ENCODE measurements at regions not wholly inside any gene's neighbourhood (a gene's known extent, or its start where the extent isn't known, plus 50 kb on each side); places are given as distances from the start of the nearest gene placed in this dataset.
"Not testable (repeated sequence)": the region's sequence is repeated elsewhere in the genome, so short reads cannot be mapped to it uniquely, and the experiment has no call there.

GRCh38 chr12:97714107-97714563, 251.5 kb downstream of the RMST start:
- no peak for DNase-seq
- ATAC-seq: no peak

DNA sequence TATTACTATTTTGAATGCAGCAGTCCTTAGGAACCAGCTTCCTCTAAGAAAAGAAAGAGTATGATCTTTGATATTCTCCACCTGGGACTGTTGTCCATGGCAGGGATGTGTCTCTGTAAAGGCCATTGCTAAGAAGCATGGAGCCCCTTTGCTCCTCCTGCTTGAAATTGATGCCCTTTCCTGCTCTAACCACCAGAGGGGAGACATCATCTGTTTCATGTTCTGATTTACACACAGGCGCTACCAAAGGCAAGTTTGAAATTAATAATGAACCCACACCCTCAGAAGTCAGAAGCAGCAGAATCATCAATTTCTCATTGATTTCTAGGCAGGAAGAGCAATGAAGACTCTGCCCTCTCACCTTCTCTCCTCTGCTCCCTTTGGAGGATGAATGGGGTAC, 253.8 kb downstream of the RMST start:
- no peak for ATAC-seq
- no peak for DNase-seq

GRCh38 chr12:97723801-97724200, 261.2 kb downstream of the RMST start:
- not testable (repeated sequence) for ATAC-seq, DNase-seq

GRCh38 chr12:97745406-97746101, 282.9 kb downstream of the RMST start:
- DNase-seq: no peak
- no peak for ATAC-seq

- ATAC-seq (no peak), DNase-seq (no peak)
Measured at GRCh38 chr12:97748298-97748697, 285.7 kb downstream of the RMST start.

GRCh38 chr12:97751704-97752103, 289.1 kb downstream of the RMST start:
- ATAC-seq: no peak
- no peak for DNase-seq

DNA sequence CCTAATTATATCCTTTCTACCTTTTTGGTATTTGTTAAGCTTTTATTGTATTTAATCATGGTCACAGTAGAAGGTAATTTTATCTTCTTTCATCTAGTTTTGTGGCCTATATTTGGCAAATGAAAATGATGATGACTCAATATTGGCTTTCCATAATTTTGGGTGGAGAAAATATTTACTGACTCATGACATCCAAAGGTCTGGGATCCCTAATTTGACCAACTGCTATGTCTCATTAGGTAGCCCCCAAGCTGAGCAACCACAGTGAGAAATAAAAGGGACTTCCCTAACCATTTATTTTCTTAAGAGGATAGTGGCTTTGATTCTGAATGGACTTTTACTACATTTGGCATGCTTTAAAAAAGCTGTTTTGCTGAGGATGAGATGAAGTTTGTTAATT, 289.5 kb downstream of the RMST start:
- no peak for ATAC-seq
- DNase-seq: no peak

GRCh38 chr12:97753332-97753731, 290.7 kb downstream of the RMST start:
- DNase-seq: no peak
- no peak for ATAC-seq

GRCh38 chr12:97754306-97754705, 291.7 kb downstream of the RMST start:
- ATAC-seq (no peak), DNase-seq (no peak)

DNA sequence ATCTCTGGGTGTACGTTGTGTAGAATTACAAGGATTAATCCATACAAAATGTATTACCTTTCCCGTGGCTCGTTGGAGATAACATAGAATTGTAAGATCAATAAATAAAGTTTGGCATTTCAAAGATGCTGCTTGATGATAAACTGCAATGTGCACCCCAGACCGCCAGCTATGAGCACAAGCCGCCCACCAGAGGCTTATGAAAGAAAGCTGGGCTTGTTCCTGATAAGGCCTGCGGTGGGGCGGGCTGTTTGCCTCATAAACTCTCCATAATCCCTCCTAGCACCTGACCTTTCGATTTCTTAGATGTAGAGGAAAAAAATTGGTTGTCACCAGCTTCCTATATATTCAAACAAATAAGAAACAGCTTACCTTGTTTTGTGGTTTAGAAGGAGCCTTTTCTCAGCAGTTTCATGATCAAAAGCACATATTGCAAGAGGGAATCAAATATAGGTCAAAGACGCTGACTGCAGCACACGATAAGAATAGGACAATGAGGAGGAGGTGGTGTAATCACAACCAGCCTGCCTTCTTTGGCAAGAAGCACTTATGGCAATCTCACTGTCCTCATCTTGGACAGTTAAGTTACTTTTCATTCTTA, 293.6 kb downstream of the RMST start:
- DNase-seq: no peak
- ATAC-seq: no peak

GRCh38 chr12:97756741-97757140, 294.1 kb downstream of the RMST start:
- DNase-seq (no peak), ATAC-seq (no peak)

- no peak for DNase-seq
- ATAC-seq: no peak
Measured at GRCh38 chr12:97757481-97758193, 295.0 kb downstream of the RMST start.

DNA sequence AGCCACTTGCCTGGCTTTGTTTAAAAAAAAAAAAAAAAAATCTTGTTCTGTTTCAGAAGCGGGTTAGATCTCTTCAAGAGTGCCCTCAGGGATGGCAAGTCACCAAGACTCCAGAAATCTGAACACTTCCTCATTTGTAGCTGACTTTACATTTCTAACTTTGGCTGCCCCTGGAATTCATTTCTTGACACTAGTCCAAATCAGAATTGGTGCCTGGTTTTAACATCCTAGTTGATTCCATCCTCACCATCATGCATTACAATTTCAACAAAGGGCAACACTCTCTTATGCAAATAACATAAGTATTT, 295.5 kb downstream of the RMST start:
- ATAC-seq: no peak
- no peak for DNase-seq

DNA sequence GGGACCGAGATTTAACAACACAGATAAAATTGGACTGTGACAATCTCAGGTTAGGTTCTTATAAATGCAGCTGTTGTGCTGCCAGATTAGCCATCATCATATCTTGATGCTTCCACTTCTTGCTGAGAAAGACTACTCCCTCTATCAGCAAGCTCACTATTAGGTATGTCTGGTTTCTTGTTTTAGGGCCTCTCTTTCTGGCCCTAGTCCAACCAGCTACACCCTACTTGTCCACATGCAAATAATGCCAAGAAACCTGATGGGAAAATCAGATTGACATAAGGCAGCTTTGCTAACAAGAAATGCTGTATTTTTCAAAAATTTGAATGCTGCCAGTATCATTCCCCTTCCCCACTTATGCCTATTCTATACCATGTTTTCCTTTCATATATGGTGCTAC, 296.0 kb downstream of the RMST start:
- DNase-seq: no peak
- ATAC-seq: no peak

- DNase-seq: no peak
- no peak for ATAC-seq
Measured at GRCh38 chr12:97760601-97761000, 298.0 kb downstream of the RMST start.

- no peak for DNase-seq
- no peak for ATAC-seq
Measured at GRCh38 chr12:97763113-97763512, 300.5 kb downstream of the RMST start.

- ATAC-seq (no peak), DNase-seq (no peak)
Measured at GRCh38 chr12:97764700-97765099, 302.1 kb downstream of the RMST start.

DNA sequence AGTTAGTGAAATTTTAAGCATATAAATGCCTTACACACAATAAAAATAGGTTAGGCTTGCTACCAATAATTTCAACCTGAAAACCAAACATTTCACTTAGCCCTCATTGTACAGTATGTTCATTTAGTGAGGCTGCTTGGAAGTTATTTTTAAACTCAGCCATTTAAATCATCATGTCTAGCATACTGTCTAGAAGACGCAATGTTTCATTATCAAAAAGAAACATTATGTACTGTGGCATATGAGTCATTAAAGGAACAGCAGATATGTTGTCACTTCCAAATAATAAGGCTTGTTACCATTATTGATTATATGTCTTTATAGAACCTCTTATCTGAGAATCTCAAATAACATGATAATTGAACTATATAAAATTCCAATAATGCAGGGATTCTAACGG, 304.7 kb downstream of the RMST start:
- DNase-seq (no peak), ATAC-seq (no peak)

DNA sequence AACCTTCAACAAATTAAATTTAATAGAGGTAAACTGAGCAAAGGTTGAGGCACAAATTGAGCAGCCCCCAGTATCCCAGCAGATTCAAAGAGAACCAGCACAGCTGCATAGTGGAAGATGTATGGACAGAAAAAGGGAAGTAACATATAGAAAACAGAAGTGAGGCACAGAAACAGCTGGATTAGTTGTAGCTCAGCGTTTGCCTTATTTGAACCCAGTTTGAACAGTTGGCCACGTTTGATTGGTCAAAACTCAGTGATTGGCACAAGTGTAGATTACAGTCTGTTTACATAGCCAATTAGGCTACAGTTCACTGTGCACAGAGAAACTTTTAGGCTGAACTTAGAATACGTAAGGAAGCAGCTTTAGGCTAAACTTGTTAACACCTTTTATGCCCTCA, 315.5 kb downstream of the RMST start:
- no peak for DNase-seq
- no peak for ATAC-seq

- DNase-seq (no peak), ATAC-seq (no peak)
Measured at GRCh38 chr12:97781342-97781741, 318.7 kb downstream of the RMST start.

DNA sequence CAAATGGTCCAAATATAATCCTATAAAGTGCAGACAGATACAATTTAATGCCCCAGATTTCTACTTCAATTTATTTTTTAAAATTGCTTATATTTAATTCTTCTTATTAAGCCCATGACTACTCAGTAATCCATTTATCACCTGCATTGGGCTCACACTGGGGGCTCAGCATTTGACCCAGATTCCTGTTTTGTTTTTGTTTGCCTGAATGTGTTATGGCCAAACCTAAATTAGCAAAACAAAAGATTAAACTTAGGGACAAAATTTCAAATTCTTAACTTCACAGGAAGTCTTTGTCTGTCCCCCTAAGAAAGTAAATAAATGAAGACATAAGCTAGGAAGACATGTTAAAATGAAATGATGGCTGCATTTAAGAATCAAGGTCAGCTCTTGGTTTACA, 322.3 kb downstream of the RMST start:
- DNase-seq: no peak
- no peak for ATAC-seq

GRCh38 chr12:97790281-97790680, 327.7 kb downstream of the RMST start:
- DNase-seq (no peak), ATAC-seq (no peak)

- DNase-seq: no peak
- ATAC-seq: no peak
Measured at GRCh38 chr12:97797473-97797872, 334.9 kb downstream of the RMST start.

DNA sequence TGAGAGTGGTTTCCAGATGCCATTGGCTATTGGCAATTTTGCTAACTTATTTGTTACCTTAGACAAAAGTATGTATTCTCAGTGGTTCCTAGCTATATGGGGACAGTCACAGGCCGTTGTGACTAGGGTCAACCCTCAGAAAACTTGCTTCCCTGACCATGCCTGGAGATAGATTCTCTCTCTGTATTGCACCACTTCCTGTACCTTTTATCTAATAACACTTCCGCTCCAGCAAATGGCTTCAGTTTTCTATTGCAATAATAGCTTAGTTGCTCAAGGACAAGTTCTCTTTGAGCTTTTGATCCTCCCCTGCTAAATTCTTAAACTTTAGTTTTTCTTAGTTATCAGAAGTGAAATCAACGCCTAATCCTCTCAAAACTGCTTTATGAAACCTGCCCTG, 338.0 kb downstream of the RMST start:
- DNase-seq: no peak
- ATAC-seq: no peak

Data from stimulated activated naive CD8-positive, alpha-beta T cell treated with anti-CD3 and anti-CD28 coated beads, Interleukin-15, Interleukin-2, amounts not matched to agents 100 U/mL and 50 U/mL, for 24 hours (primary cell).